Upper lobe of left lung (tissue), 4 donors: ENCODE measurements at regions not wholly inside any gene's neighbourhood (a gene's known extent, or its start where the extent isn't known, plus 50 kb on each side); places are given as distances from the start of the nearest gene placed in this dataset.

Source experiments
- POLR2A ChIP-seq, 4 donors: fragments of 450-650 bp; IDR thresholded peaks; one replicate each; pipeline ENCODE4 v1.5.1; 2016 to 2017; ENCODE audit warnings: antibody characterized with exemption in 4 of 4, mild to moderate bottlenecking in 2 of 4
- POLR2AphosphoS5 ChIP-seq, 2 donors: sonication (generic); formaldehyde crosslinking; IDR thresholded peaks; one replicate each; pipeline ENCODE4 v1.5.1; 2017; ENCODE audit warnings: antibody characterized with exemption in 2 of 2
- TF ChIP-seq, protein P1 (sequence below), 6 experiments: fragments of 450-650 bp in 4 of 6; fragments of 200-600 bp in 2 of 6; sonication (generic) in 2 of 6; IDR thresholded peaks; one replicate each; pipeline ENCODE4 v1.5.1; 2016 to 2019; ENCODE audit warnings: antibody characterized with exemption in 6 of 6

DNA sequence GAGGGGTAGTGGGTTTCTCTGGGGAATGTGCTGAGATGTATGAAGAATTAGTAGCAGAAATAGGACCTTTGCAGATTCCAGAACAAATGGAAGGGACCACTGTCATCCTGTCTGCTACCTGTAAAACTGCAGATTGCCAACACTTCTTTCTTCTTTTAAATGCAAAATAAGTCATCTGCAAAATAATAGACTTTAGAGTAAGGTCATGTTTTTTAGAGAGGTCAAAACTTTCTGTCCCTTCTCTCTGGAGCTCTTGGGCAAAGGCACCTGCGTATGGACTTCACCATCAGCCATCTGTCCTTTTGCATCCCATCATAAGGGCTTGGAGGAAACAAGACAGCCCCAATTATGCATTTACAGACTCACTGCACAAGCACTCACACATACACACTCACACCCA, 121.1 kb upstream of the PPARGC1A start:
- TF ChIP-seq, protein P1, sequence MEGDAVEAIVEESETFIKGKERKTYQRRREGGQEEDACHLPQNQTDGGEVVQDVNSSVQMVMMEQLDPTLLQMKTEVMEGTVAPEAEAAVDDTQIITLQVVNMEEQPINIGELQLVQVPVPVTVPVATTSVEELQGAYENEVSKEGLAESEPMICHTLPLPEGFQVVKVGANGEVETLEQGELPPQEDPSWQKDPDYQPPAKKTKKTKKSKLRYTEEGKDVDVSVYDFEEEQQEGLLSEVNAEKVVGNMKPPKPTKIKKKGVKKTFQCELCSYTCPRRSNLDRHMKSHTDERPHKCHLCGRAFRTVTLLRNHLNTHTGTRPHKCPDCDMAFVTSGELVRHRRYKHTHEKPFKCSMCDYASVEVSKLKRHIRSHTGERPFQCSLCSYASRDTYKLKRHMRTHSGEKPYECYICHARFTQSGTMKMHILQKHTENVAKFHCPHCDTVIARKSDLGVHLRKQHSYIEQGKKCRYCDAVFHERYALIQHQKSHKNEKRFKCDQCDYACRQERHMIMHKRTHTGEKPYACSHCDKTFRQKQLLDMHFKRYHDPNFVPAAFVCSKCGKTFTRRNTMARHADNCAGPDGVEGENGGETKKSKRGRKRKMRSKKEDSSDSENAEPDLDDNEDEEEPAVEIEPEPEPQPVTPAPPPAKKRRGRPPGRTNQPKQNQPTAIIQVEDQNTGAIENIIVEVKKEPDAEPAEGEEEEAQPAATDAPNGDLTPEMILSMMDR (IDR thresholded peaks at IDR 0.05), result no peak
- TF ChIP-seq POLR2A (IDR thresholded peaks at IDR 0.05) (no peak), POLR2AphosphoS5 (IDR thresholded peaks at IDR 0.05) (no peak)
